ENCODE measurements at regions not wholly inside any gene's neighbourhood (a gene's known extent, or its start where the extent isn't known, plus 50 kb on each side); places are given as distances from the start of the nearest gene placed in this dataset.

- Histone ChIP-seq H3K27me3 (no peaks in the 10 kb centered on the region), H3K9me3 (no peaks in the 10 kb centered on the region), H3K36me3 (peaks cover 0 to 3% (median 0%) of the 10 kb centered on the region in 3 donors), H3K4me1 (peaks cover 0 to 2% (median 0%) of the 10 kb centered on the region in 4 donors), H3K4me3 (no peak overlapping the region), H3K27ac (no peak overlapping the region)
- WGBS, 2 donors: 92 to 96% methylated on average over 5 of the region's 5 CpGs
- no peak for TF ChIP-seq POLR2A (IDR thresholded peaks at IDR 0.05)
- TF ChIP-seq CTCF (IDR thresholded peaks at IDR 0.05): no peak
- TF ChIP-seq EP300 (IDR thresholded peaks at IDR 0.05): no peak
- DNase-seq (ENCODE audit: low spot score in 2 of 2): no peak
Observed at GRCh38 chr18:23317975-23318675, 135.0 kb upstream of the RIOK3 start.

DNA sequence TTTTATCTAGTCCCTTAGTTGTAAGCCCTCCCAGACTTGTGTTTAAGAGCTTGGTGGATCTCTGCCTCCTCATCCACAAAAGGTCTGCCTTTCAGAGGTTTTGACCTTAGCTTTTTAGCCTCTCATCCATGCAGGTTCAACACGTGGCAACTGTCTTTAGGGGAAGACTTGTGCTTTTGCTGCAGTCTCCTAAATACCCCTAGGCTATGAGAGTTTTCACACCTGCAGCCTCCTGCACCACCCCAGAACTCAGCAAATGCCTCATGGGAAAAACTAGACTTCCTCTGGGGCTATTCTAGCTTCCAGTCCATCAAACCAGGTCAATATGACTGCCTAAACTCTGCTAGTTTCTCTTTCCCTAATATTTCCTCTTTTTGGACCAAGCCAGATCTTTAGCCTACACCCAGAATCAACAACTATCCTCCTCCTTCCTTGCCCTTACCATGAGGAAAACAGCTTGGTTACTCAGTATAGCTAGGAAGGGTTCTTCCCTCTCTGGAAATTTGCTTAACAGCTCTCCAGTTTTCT is 132.3 kb upstream of the RIOK3 start:
- H3K9me3 ChIP-seq: no peaks in the 10 kb centered on the region
- no peaks in the 10 kb centered on the region for H3K27me3 ChIP-seq
- TF ChIP-seq CTCF (IDR thresholded peaks at IDR 0.05): no peak
- no peak for TF ChIP-seq POLR2A (IDR thresholded peaks at IDR 0.05)
- TF ChIP-seq EP300 (IDR thresholded peaks at IDR 0.05): no peak
- 54 to 57% methylated on average over 1 of the region's 1 CpG for WGBS, 2 donors
- no peak overlapping the region for H3K27ac ChIP-seq
- peaks cover 0 to 1% (median 0%) of the 10 kb centered on the region in 3 donors for H3K36me3 ChIP-seq
- no peaks in the 10 kb centered on the region for H3K4me1 ChIP-seq
- no peak overlapping the region for H3K4me3 ChIP-seq
- no peak for DNase-seq (ENCODE audit: low spot score in 2 of 2)

GRCh38 chr18:23321996-23322395 is 131.1 kb upstream of the RIOK3 start:
- TF ChIP-seq POLR2A (IDR thresholded peaks at IDR 0.05): no peak
- TF ChIP-seq CTCF (IDR thresholded peaks at IDR 0.05): no peak
- TF ChIP-seq EP300 (IDR thresholded peaks at IDR 0.05): no peak
- H3K36me3 ChIP-seq: no peaks in the 10 kb centered on the region
- no peak for DNase-seq (ENCODE audit: low spot score in 2 of 2)
- H3K27me3 ChIP-seq: no peaks in the 10 kb centered on the region
- 79 to 82% methylated on average over 5 of the region's 5 CpGs for WGBS, 2 donors
- H3K27ac ChIP-seq: no peak overlapping the region
- no peaks in the 10 kb centered on the region for H3K4me1 ChIP-seq
- no peak overlapping the region for H3K4me3 ChIP-seq
- H3K9me3 ChIP-seq: no peaks in the 10 kb centered on the region

GRCh38 chr18:23324056-23324811 is 128.9 kb upstream of the RIOK3 start:
- no peak overlapping the region for H3K27ac ChIP-seq

More at GRCh38 chr18:23324056-23324811, 128.9 kb upstream of the RIOK3 start:
- H3K36me3 ChIP-seq: no peaks in the 10 kb centered on the region
- no peak overlapping the region for H3K4me3 ChIP-seq
- no peaks in the 10 kb centered on the region for H3K9me3 ChIP-seq
- H3K27me3 ChIP-seq: no peaks in the 10 kb centered on the region
- WGBS, 2 donors: 82% methylated on average over 11 of the region's 11 CpGs
- H3K4me1 ChIP-seq: no peaks in the 10 kb centered on the region
- DNase-seq (ENCODE audit: low spot score in 2 of 2): no peak
- no peak for TF ChIP-seq EP300 (IDR thresholded peaks at IDR 0.05)
- no peak for TF ChIP-seq CTCF (IDR thresholded peaks at IDR 0.05)
- TF ChIP-seq POLR2A (IDR thresholded peaks at IDR 0.05): no peak

All from tibial nerve (tissue), 4 donors.